ENCODE measurements at regions not wholly inside any gene's neighbourhood (a gene's known extent, or its start where the extent isn't known, plus 50 kb on each side); places are given as distances from the start of the nearest gene placed in this dataset.

DNA sequence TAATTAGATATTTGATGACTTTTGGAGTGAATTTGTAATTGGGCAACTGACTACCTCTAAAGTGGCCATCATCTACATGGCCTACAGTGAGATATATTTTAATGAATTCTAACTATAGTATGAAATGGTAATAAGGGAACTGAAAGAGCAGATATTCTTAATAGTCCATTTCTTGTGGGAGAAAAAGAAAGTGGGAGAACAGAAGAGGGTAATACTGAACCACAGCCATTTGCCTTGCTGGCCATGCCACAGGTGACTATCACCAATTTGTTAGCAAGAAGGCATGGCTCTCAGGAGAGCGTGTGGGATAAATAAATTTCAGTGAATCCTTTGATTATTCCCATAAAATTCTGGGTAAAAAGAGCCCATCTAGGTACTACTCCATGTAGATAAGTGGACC, 1074.0 kb upstream of the MAP3K7 start:
- no peak overlapping the region for H2BK15ac ChIP-seq (ENCODE audit: low read length)
- H3K18ac ChIP-seq (ENCODE audit: extremely low read depth, low read length) = no peak overlapping the region
- H3K56ac ChIP-seq (replicated peaks; ENCODE audit: insufficient read length, low read depth, low read length) = no peak overlapping the region
- POLR2A ChIA-PET (ENCODE audit: partially characterized antibody) = no interaction called here
- H3K4me2 ChIP-seq (ENCODE audit: insufficient read depth in 1 of 2, low read depth in 2 of 2, low read length in 2 of 2) = no peak overlapping the region
- H2BK20ac ChIP-seq (ENCODE audit: low read length) = no peak overlapping the region
- TF ChIP-seq NRF1 (IDR thresholded peaks at IDR 0.05; ENCODE audit: low read depth, low read length) (no peak), BACH1 (IDR thresholded peaks at IDR 0.05; ENCODE audit: low read length) (no peak), SUZ12 (IDR thresholded peaks at IDR 0.05; ENCODE audit: low read length) (no peak), JUND (IDR thresholded peaks at IDR 0.05; ENCODE audit: low read length) (no peak), CHD1 (IDR thresholded peaks at IDR 0.05; ENCODE audit: low read depth, low read length) (no peak), EZH2 (IDR thresholded peaks at IDR 0.05; ENCODE audit: low read depth, low read length, severe bottlenecking) (no peak), TCF12 (IDR thresholded peaks at IDR 0.05; ENCODE audit: low read depth, low read length) (no peak), SIN3A (conservative IDR thresholded peaks at IDR 0.05 in 1 of 2, IDR thresholded peaks at IDR 0.05 in 1 of 2; ENCODE audit: low read depth in 1 of 2, low read length in 2 of 2) (no peak)
- TF ChIP-seq, protein P1, sequence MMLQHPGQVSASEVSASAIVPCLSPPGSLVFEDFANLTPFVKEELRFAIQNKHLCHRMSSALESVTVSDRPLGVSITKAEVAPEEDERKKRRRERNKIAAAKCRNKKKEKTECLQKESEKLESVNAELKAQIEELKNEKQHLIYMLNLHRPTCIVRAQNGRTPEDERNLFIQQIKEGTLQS (IDR thresholded peaks at IDR 0.05; ENCODE audit: insufficient read depth, low read depth, low read length) = no peak
- no peaks in the 10 kb centered on the region for H3K27me3 ChIP-seq (replicated peaks in 1 of 4; ENCODE audit: control insufficient read depth in 3 of 4, extremely low read depth in 1 of 4, insufficient read depth in 3 of 4, low read length in 3 of 4)
- no peaks in the 10 kb centered on the region for H4K20me1 ChIP-seq (replicated peaks in 1 of 2; ENCODE audit: control insufficient read depth in 1 of 2, insufficient read depth in 2 of 2, low read length in 2 of 2)
- no peaks in the 10 kb centered on the region for H3K79me2 ChIP-seq (ENCODE audit: control insufficient read depth in 1 of 2, insufficient read depth in 2 of 2, low read length in 2 of 2)
- H2BK5ac ChIP-seq (ENCODE audit: low read depth, low read length) = no peak overlapping the region
- no peak overlapping the region for H3K23ac ChIP-seq (ENCODE audit: insufficient read length)
- no peak overlapping the region for H2BK120ac ChIP-seq (replicated peaks; ENCODE audit: low read depth, low read length)
- H3K4ac ChIP-seq (replicated peaks; ENCODE audit: insufficient read length, low read depth, low read length) = no peak overlapping the region
- H3K23me2 ChIP-seq (ENCODE audit: low read depth, low read length) = no peaks in the 10 kb centered on the region
- no peak overlapping the region for H3K9ac ChIP-seq (replicated peaks in 1 of 4; ENCODE audit: extremely low read depth in 1 of 4, low read depth in 3 of 4, low read length in 3 of 4)
- no peak overlapping the region for H3K4me3 ChIP-seq (ENCODE audit: extremely low read depth in 1 of 4, insufficient read depth in 2 of 4, low read depth in 3 of 4, low read length in 4 of 4)
- 92% methylated on average over 1 of the region's 1 CpG; no CpG with 5 or more reads in 1 of the 2 experiments for WGBS, 2 experiments (ENCODE audit: extremely low coverage in 1 of 2, insufficient coverage in 1 of 2, insufficient read length in 1 of 2, insufficient replicate concordance in 2 of 2, low coverage in 1 of 2, low lambda C conversion rate in 2 of 2, missing lambda C conversion rate in 1 of 2)
- FAIRE-seq (no peak), DNase-seq (ENCODE audit: low read depth in 1 of 2, low spot score in 2 of 2) (no peak)
- no peak overlapping the region for H2BK12ac ChIP-seq (ENCODE audit: low read depth, low read length)
- H3K79me1 ChIP-seq (ENCODE audit: low read depth, low read length) = no peaks in the 10 kb centered on the region
- no peaks in the 10 kb centered on the region; a peak in 1 of 4 replicates for H3K9me3 ChIP-seq (ENCODE audit: insufficient read depth in 2 of 2, low read depth in 1 of 2, low read length in 1 of 2)
- no peaks in the 10 kb centered on the region for H3K36me3 ChIP-seq (ENCODE audit: control insufficient read depth in 2 of 4, insufficient read depth in 4 of 4, low read length in 3 of 4)
- no peak overlapping the region for H3K14ac ChIP-seq (ENCODE audit: insufficient read length)
- H4K8ac ChIP-seq (ENCODE audit: extremely low read depth, insufficient read depth, low read length) = no peak overlapping the region
- no peak overlapping the region for H4K5ac ChIP-seq (ENCODE audit: insufficient read length, low read depth, low read length)
- H3K27ac ChIP-seq (ENCODE audit: low read depth, low read length) = no peak overlapping the region
- CTCF ChIA-PET (ENCODE audit: partially characterized antibody) = no interaction called here
- no peak overlapping the region for H2AK5ac ChIP-seq (ENCODE audit: low read depth, low read length)
- no peak overlapping the region for H2AFZ ChIP-seq (ENCODE audit: low read length)
- H3K4me1 ChIP-seq (replicated peaks in 1 of 4; ENCODE audit: control insufficient read depth in 3 of 4, insufficient read depth in 4 of 4, low read length in 3 of 4) = no peaks in the 10 kb centered on the region
- no peak overlapping the region for H4K91ac ChIP-seq (replicated peaks; ENCODE audit: insufficient read length, low read length)

All from H1 (cell line).